ENCODE measurements at regions not wholly inside any gene's neighbourhood (a gene's known extent, or its start where the extent isn't known, plus 50 kb on each side); places are given as distances from the start of the nearest gene placed in this dataset.

- DNase-seq: no peak
Measured at GRCh38 chr11:33615751-33616150, 84.9 kb downstream of the C11orf91 start.

GRCh38 chr11:33613404-33613803 is 87.2 kb downstream of the C11orf91 start:
- DNase-seq: no peak

- DNase-seq: no peak
Measured at GRCh38 chr11:33610903-33611302, 89.7 kb downstream of the C11orf91 start.

- DNase-seq: no peak
Measured at GRCh38 chr11:33608386-33608785, 92.2 kb downstream of the C11orf91 start.

- DNase-seq: no peak
Measured at GRCh38 chr11:33606762-33607161, 93.9 kb downstream of the C11orf91 start.

GRCh38 chr11:33605703-33606102 is 94.9 kb downstream of the C11orf91 start:
- no peak for DNase-seq

DNA sequence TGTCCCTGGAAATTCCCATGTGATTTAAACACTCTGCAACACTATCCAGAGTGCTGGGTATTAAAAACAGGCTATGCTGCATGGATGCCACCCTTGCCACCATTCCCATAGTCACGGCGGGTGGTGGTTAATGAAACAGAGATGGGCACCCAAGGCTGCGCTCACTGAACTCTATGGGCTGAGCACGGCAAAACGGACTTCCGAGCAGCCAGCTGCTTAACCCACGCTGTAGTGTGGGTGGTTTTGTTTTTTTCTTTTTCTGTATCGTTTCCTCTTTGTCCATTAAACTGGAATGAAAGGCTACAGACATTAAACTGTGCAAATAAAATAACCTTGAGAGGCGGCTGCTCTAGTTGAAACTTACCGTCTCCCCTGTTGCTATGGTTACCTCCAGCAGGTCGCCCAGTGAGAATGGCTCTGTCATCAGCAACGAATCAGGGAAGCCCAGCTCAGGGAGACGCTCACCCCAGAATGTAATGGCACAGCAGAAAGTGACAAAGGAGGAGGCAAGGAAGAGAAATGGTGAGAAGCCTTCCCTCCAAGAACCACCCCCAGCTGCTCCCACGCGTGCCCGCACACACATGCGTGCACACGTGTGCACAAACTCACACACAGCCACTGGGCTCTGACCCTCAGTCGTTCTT is 102.1 kb downstream of the C11orf91 start:
- DNase-seq: peak in 1 of 14 donors; percentile 66

- no peak for DNase-seq
Measured at GRCh38 chr11:33594188-33594587, 106.4 kb downstream of the C11orf91 start.

GRCh38 chr11:33590441-33590840 is 110.2 kb downstream of the C11orf91 start:
- no peak for DNase-seq

GRCh38 chr11:33588056-33588455 is 112.6 kb downstream of the C11orf91 start:
- DNase-seq: no peak

GRCh38 chr11:33585586-33586209 is 114.9 kb downstream of the C11orf91 start:
- DNase-seq: no peak

DNA sequence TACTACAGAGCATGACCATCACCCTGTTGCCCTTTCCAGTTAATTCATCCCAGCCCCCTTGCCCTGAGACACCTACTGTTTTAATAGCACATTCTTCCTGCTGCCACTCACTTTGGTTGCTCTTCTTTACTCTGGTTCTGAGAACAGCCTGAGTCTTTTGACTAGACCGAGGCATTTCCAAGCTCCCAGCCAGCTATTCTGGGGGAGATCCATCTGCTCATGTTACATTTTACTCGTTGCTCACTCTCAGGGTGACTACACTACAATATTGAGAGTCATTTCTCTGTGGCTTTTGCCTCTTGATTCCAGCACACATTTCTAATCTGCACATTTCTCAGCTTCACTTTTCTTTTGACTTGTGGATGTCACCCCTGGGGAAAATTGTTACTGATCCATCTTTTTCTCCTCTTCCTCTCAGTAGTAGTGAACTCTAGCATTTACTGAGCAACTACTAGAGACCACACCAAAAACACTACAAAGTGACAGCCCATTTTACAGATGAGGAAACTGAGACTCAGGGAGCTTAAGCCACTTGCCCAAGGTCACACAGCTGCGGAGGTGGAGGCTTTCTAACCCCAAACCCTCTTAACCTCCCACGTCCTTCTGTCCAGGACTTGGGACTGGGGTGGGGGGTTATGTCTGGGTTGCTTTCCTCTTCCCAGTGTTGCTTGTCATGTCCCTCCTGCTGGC is 117.8 kb downstream of the C11orf91 start:
- no peak for DNase-seq

DNA sequence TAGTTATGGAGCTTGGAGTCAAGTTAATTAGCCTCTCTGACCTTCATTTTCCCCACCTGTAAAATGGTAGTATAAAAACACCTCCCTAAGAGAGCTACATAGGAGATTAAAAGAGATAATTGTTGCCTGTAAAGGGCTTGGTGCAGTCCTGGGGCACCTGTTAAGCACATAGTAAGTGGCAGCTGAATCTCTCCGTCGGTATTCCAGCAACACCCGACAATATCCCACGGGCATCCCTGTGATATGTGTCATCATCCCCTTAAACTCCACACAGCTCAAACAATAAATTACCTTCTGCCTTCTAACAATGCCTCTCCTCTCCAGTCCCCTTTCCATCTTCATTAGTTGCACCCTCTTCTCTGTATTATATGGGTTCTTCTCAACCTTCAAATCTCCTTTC is 121.5 kb downstream of the C11orf91 start:
- no peak for DNase-seq

DNA sequence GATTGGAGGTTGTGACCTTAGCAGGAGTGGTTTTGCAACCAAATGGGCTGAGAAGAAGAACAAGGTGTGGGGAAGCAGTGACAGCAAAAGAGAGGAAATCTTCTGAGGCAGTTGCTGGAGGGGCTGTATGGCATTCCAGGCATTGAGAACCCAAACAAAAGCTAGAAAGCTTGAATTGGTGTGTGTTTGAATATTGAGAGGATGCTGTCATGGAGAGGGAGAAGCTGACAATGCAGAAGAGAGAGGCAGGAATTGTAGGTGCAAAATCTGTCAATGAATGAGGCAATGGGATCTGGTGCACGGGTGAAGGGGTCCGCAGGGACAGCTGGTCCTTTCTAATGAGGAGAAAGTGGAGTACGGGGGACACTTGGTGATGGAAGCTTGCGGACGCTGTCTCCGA is 123.4 kb downstream of the C11orf91 start:
- DNase-seq: no peak

DNA sequence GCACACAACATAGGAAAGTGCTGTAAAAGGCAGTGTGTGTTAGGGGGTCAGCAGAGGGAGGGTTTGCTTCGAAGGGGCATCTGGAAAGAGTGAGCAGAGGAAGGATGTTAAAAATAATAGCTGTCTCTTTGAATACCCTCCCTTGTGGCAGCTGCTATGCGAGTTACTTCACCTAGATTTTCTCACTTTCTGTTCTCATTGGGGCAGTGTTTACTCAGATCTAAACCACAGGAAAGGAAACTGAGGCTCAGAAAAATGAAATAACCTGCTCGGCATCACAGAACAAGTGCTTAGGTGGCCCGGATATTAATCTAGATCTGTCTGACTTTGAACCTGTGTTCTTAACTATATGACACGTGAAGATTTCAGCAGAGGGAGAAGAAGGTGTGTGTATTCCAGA is 125.3 kb downstream of the C11orf91 start:
- DNase-seq: no peak

DNA sequence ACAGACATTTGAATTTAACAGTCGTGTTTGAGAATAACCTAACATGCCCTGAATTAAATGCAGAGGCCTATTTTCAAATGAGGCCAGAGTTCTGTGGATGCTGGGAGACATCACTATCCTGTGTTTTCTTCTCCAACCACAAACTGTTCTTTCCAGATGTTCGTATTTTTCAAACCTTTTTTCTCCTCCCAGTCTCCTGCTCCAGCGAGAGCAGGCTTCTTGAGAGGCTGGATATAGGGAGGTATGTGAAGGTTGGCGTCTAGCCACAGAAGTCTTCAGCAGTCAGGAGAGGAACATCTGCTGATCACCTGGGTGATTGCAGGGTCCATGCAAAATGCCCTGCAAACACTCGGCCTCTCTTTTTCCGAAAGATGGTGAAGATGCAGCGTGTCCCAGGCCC is 126.3 kb downstream of the C11orf91 start:
- no peak for DNase-seq

DNA sequence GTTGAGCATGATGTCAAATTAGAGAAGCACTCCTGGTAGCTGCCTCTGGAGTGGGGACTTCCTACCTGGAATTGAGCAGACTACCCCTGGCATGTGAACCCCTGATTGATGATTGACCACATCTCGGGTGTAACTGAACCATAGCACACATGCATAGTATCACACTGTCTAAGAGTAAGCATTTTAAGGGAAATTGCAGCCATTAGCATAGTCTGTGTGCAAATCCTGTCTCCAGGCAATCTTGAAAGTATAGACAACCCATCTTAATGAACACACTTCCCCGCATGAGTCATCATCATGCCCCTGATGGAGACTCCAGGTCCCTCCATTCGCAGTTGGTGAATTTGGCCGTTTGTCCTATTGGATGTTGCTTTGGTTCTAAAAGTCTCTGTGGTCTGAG is 131.3 kb downstream of the C11orf91 start:
- DNase-seq: no peak

DNA sequence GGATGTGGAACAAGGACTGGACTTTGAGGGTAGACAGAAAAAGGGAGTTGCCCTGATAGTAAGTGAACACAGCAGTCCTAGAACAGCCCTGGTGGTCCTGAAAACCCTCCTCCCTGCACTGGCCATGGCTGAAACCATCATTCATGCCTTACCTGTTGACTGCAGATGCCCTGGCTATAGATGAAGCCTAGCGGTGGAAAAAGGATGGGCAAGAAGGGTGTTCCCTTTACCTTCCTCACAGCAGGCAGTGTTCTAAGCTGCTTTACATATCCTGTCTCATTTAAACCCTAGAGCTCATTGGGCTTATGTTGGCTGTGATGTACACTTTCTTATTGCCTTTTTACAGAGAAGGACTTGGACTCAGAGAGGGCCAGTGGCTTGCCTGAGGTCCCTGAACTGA is 133.6 kb downstream of the C11orf91 start:
- no peak for DNase-seq

- peak in 9 of 14 donors; percentile 12 to 69 (median 31) for DNase-seq
Measured at GRCh38 chr11:33564856-33565453, 135.7 kb downstream of the C11orf91 start.

DNA sequence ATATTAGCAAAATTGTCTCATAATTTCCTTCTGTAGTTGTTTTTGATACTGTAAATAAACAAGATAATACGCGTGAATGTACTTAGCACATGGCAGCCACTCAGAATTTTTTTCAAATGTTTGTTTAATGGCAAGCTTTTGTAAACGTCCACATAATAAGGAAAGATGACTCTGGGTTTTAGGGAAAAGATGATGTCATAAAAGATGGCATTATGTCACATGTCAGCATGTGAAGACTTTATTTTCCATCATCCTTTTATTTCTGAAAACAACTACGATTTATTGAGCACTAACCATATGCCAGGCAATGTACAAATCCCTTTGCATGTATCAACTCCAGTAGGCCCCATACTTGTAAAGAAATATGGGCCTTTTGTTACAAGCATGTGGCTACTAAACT is 139.9 kb downstream of the C11orf91 start:
- DNase-seq: no peak

- DNase-seq: no peak
Measured at GRCh38 chr11:33559567-33559966, 141.1 kb downstream of the C11orf91 start.

- no peak for DNase-seq
Measured at GRCh38 chr11:33558097-33558496, 142.5 kb downstream of the C11orf91 start.

DNA sequence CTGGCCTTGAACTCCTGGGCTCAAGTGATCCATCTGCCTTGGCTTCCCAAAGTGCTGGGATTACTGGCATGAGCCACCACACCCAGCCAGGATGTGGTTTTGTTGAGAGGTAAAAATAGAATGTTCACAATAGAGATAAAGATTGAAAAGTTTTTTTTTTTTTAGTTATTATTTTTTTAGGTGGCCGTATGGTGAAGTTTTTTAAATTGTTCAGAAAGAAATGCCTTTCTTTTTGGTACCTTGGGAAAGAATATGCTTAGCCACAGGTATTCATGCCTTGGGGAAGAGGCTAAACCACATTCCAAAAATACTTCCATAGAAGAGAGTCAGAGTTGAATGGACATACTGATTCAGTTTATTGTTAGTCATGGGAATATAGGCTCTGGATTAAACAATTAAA is 143.4 kb downstream of the C11orf91 start:
- no peak for DNase-seq

DNA sequence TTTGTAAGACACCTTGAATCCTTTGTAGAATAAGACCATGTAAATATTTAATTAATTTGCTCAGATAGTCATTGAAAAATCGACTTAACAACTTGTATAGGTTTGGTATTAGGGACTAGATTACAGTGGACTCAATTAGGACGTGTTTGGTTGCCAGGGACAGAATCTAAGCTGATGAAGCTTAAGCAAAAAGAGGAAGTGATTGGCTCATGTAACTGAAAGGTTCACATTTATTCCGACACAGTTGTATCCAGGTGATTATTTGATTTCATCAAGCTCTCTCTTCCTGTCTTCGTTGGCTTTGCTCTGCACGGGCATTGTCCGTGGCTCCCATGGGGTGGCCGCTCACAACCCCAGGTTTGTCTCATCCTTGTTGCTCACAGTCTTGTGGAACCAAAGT is 146.4 kb downstream of the C11orf91 start:
- DNase-seq: no peak

All from C1 segment of cervical spinal cord (tissue), 14 donors.